ENCODE measurements at regions not wholly inside any gene's neighbourhood (a gene's known extent, or its start where the extent isn't known, plus 50 kb on each side); places are given as distances from the start of the nearest gene placed in this dataset.

- DNase-seq (ENCODE audit: low spot score): peak; percentile 23
- H3K27ac ChIP-seq: no peak overlapping the region
- no peaks in the 10 kb centered on the region for H3K36me3 ChIP-seq
- no peaks in the 10 kb centered on the region for H3K4me1 ChIP-seq
- H3K9me3 ChIP-seq: no peaks in the 10 kb centered on the region
- H3K4me3 ChIP-seq: no peak overlapping the region
- peaks cover 0 to under 1% of the 10 kb centered on the region in 2 donors for H3K27me3 ChIP-seq
- TF ChIP-seq CTCF (IDR thresholded peaks at IDR 0.05): no peak
These were observed 527.4 kb downstream of the BRD1 start for GRCh38 chr22:49300241-49300640.

- Histone ChIP-seq H3K4me3 (no peak overlapping the region), H3K36me3 (no peaks in the 10 kb centered on the region), H3K4me1 (no peaks in the 10 kb centered on the region), H3K27me3 (no peaks in the 10 kb centered on the region), H3K27ac (no peak overlapping the region), H3K9me3 (no peaks in the 10 kb centered on the region)
- DNase-seq (ENCODE audit: low spot score): peak; percentile 50
- no peak for TF ChIP-seq CTCF (IDR thresholded peaks at IDR 0.05)
These were observed 527.8 kb downstream of the BRD1 start for GRCh38 chr22:49299821-49300231.

GRCh38 chr22:49298834-49299750 lies 528.6 kb downstream of the BRD1 start:
- Histone ChIP-seq H3K4me3 (no peak overlapping the region), H3K27ac (no peak overlapping the region), H3K4me1 (no peaks in the 10 kb centered on the region), H3K36me3 (no peaks in the 10 kb centered on the region), H3K27me3 (no peaks in the 10 kb centered on the region), H3K9me3 (peaks cover 0 to 3% of the 10 kb centered on the region in 2 donors)
- DNase-seq (ENCODE audit: low spot score): peak; percentile 47
- no peak for TF ChIP-seq CTCF (IDR thresholded peaks at IDR 0.05)

GRCh38 chr22:49297871-49298721 lies 529.6 kb downstream of the BRD1 start:
- DNase-seq (ENCODE audit: low spot score): peak; percentile 28
- Histone ChIP-seq H3K4me1 (no peaks in the 10 kb centered on the region), H3K4me3 (no peak overlapping the region), H3K27ac (no peak overlapping the region), H3K9me3 (peaks cover 0 to 13% of the 10 kb centered on the region in 2 donors), H3K27me3 (no peaks in the 10 kb centered on the region), H3K36me3 (no peaks in the 10 kb centered on the region)
- TF ChIP-seq CTCF (IDR thresholded peaks at IDR 0.05): no peak

GRCh38 chr22:49297286-49297870 lies 530.3 kb downstream of the BRD1 start:
- Histone ChIP-seq H3K36me3 (no peaks in the 10 kb centered on the region), H3K4me3 (no peak overlapping the region), H3K4me1 (no peaks in the 10 kb centered on the region), H3K9me3 (peaks cover 0 to 20% of the 10 kb centered on the region in 2 donors), H3K27me3 (no peaks in the 10 kb centered on the region), H3K27ac (no peak overlapping the region)
- DNase-seq (ENCODE audit: low spot score): peak; percentile 42
- no peak for TF ChIP-seq CTCF (IDR thresholded peaks at IDR 0.05)

Measured in right atrium auricular region (tissue), 2 donors.